ENCODE measurements at regions not wholly inside any gene's neighbourhood (a gene's known extent, or its start where the extent isn't known, plus 50 kb on each side); places are given as distances from the start of the nearest gene placed in this dataset.
A peak's percentile ranks its signal among the peaks of the same experiment; 100 is the strongest.

DNA sequence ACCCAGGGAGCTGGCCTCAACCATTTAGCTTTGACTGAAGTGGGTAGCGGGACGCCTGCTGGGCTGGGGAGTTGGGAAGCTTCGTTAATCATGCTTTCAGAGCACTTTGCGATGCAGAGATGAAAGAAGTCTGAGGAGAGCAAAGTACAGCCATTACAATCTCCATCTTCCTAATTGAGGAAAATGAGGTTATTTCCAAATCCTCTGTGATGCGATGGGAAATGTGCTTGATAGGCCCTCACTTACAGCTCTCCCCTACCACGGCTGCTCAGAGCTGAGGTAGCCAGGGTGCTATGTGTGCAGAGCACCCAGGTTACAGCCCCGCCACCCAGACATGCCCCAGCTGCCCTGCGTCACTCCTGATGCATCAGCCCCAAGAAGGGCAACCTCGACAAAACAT, 326.5 kb upstream of the KLHL29 start:
- Histone ChIP-seq H4K20me1 (ENCODE audit: low read depth) (no peaks in the 10 kb centered on the region), H3F3A (ENCODE audit: low read depth) (no peaks in the 10 kb centered on the region), H3K36me3 (no peaks in the 10 kb centered on the region), H3K4me1 (peaks cover 5% of the 10 kb centered on the region), H3K27me3 (no peaks in the 10 kb centered on the region), H3K27ac (no peak overlapping the region), H3K79me2 (ENCODE audit: low read depth) (no peaks in the 10 kb centered on the region), H2AFZ (replicated peaks) (no peak overlapping the region), H3K4me3 (no peak overlapping the region), H3K9me3 (ENCODE audit: low read depth) (no peaks in the 10 kb centered on the region), H3K4me2 (no peak overlapping the region), H3K9ac (no peak overlapping the region)
- peaks cover 2% of the 10 kb centered on the region for H3K9me3 Mint-ChIP-seq
- DNase-seq (ENCODE audit: low spot score), result no peak
- H3K27ac Mint-ChIP-seq, result no peak overlapping the region
- no peak for TF ChIP-seq EZH2phosphoT487 (IDR thresholded peaks at IDR 0.05)
- no peak for TF ChIP-seq EZH2 (IDR thresholded peaks at IDR 0.05)
- TF ChIP-seq, protein P1, sequence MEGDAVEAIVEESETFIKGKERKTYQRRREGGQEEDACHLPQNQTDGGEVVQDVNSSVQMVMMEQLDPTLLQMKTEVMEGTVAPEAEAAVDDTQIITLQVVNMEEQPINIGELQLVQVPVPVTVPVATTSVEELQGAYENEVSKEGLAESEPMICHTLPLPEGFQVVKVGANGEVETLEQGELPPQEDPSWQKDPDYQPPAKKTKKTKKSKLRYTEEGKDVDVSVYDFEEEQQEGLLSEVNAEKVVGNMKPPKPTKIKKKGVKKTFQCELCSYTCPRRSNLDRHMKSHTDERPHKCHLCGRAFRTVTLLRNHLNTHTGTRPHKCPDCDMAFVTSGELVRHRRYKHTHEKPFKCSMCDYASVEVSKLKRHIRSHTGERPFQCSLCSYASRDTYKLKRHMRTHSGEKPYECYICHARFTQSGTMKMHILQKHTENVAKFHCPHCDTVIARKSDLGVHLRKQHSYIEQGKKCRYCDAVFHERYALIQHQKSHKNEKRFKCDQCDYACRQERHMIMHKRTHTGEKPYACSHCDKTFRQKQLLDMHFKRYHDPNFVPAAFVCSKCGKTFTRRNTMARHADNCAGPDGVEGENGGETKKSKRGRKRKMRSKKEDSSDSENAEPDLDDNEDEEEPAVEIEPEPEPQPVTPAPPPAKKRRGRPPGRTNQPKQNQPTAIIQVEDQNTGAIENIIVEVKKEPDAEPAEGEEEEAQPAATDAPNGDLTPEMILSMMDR (IDR thresholded peaks at IDR 0.05), result no peak
- H3K27me3 Mint-ChIP-seq (ENCODE audit: insufficient read depth, low read depth), result peaks cover 5% of the 10 kb centered on the region
- H3K36me3 Mint-ChIP-seq, result no peaks in the 10 kb centered on the region
- peaks cover 15% of the 10 kb centered on the region for H3K4me1 Mint-ChIP-seq
- no peak overlapping the region for H3K4me3 Mint-ChIP-seq

DNA sequence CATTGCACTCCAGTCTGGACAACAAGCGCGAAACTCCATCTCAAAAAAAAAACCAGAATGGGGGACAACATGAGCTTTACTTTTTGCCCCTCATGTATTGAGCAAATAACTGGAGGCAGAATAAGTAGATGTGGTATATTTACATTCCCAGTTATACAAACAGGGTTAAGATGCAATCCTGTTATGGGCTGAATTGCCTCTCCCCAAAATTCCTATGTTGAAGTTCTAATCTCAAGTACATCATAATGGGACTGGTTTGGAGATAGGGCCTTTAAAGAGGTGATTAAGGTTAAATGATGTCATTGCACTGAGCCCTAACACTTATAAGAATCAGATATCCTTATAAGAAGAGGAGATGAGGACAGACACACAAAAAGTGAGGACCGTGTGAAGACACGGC, 319.8 kb upstream of the KLHL29 start:
- H3K27ac Mint-ChIP-seq, result no peak overlapping the region
- H3K4me3 ChIP-seq, result no peak overlapping the region
- no peak for DNase-seq (ENCODE audit: low spot score)
- TF ChIP-seq, protein P1 (IDR thresholded peaks at IDR 0.05), result no peak
- TF ChIP-seq EZH2 (IDR thresholded peaks at IDR 0.05), result no peak
- TF ChIP-seq EZH2phosphoT487 (IDR thresholded peaks at IDR 0.05), result no peak
- H3K36me3 ChIP-seq, result no peaks in the 10 kb centered on the region
- H3K4me1 ChIP-seq, result peaks cover 23% of the 10 kb centered on the region
- peaks cover 4% of the 10 kb centered on the region for H3K9me3 Mint-ChIP-seq
- no peak overlapping the region for H3K27ac ChIP-seq
- H3K4me2 ChIP-seq, result no peak overlapping the region
- no peaks in the 10 kb centered on the region for H3K9me3 ChIP-seq (ENCODE audit: low read depth)
- no peaks in the 10 kb centered on the region for H3K36me3 Mint-ChIP-seq
- H3K4me1 Mint-ChIP-seq, result peaks cover 33% of the 10 kb centered on the region
- H3K27me3 ChIP-seq, result no peaks in the 10 kb centered on the region
- no peak overlapping the region for H3K4me3 Mint-ChIP-seq
- H3K79me2 ChIP-seq (ENCODE audit: low read depth), result no peaks in the 10 kb centered on the region
- H3K27me3 Mint-ChIP-seq (ENCODE audit: insufficient read depth, low read depth), result peaks cover 9% of the 10 kb centered on the region
- peaks cover 6% of the 10 kb centered on the region for H3F3A ChIP-seq (ENCODE audit: low read depth)
- no peak overlapping the region for H3K9ac ChIP-seq
- H2AFZ ChIP-seq (replicated peaks), result no peak overlapping the region
- no peaks in the 10 kb centered on the region for H4K20me1 ChIP-seq (ENCODE audit: low read depth)

DNA sequence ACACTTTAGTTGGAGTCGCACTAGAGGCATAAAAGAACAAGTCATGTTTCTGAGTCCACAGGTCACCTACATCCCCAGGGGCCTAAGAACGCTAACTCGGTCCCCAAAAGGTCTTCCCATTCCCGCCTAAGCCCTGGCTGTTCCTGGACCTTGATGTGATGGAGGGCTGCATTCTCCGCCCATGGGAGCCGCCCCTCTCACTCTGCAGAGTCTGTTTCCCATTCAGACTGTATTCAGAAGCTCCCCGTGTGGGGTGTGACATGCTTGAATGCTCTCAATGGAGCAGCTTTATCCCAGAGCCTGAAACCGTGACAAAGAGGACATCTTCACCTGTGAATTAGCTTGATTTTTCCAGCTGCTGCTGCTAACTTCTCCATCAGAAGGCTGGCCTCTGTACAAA, 319.0 kb upstream of the KLHL29 start:
- Mint-ChIP-seq H3K4me1 (peaks cover 41% of the 10 kb centered on the region), H3K9me3 (peaks cover 4% of the 10 kb centered on the region), H3K36me3 (no peaks in the 10 kb centered on the region), H3K27ac (no peak overlapping the region), H3K27me3 (ENCODE audit: insufficient read depth, low read depth) (peaks cover 9% of the 10 kb centered on the region), H3K4me3 (no peak overlapping the region)
- peak; percentile 79 for DNase-seq (ENCODE audit: low spot score)
- Histone ChIP-seq H3K36me3 (no peaks in the 10 kb centered on the region), H4K20me1 (ENCODE audit: low read depth) (no peaks in the 10 kb centered on the region), H2AFZ (replicated peaks) (no peak overlapping the region), H3K4me3 (no peak overlapping the region), H3K27ac (no peak overlapping the region), H3K27me3 (no peaks in the 10 kb centered on the region), H3K9ac (no peak overlapping the region), H3K4me2 (peak overlapping the region; percentile 19), H3K79me2 (ENCODE audit: low read depth) (no peaks in the 10 kb centered on the region), H3K4me1 (peaks cover 29% of the 10 kb centered on the region), H3K9me3 (ENCODE audit: low read depth) (no peaks in the 10 kb centered on the region), H3F3A (ENCODE audit: low read depth) (peaks cover 6% of the 10 kb centered on the region)
- no peak for TF ChIP-seq EZH2phosphoT487 (IDR thresholded peaks at IDR 0.05)
- TF ChIP-seq, protein P1 (IDR thresholded peaks at IDR 0.05), result no peak
- TF ChIP-seq EZH2 (IDR thresholded peaks at IDR 0.05), result no peak
